SU-DHL-6 (cell line): ENCODE measurements at regions not wholly inside any gene's neighbourhood (a gene's known extent, or its start where the extent isn't known, plus 50 kb on each side); places are given as distances from the start of the nearest gene placed in this dataset.

Experiments used
- H2AFZ ChIP-seq: fragments of 200-600 bp; sonication (generic); 2 replicates; pipeline ENCODE4 v1.6.1; 2014; ENCODE audit warnings: low read depth, mild to moderate bottlenecking, moderate library complexity, mixed read lengths, antibody characterized with exemption, low read length; ENCODE audit not compliant: severe bottlenecking
- H3F3A ChIP-seq: fragments of 200-600 bp; shearing (Covaris generic); 2 replicates; pipeline ENCODE4 v1.6.0; 2016; ENCODE audit warnings: antibody characterized with exemption, mild to moderate bottlenecking; ENCODE audit not compliant: insufficient read depth
- H3K27ac ChIP-seq: fragments of 200-600 bp; sonication (generic); 2 replicates; pipeline ENCODE4 v1.5.1; 2016; ENCODE audit warnings: low read depth, mild to moderate bottlenecking, low read length, moderate library complexity, mixed read lengths
- H3K27me3 ChIP-seq: fragments of 200-600 bp; sonication (generic), shearing (Covaris generic); 2 replicates; pipeline ENCODE4 v1.6.0; 2014; ENCODE audit warnings: mild to moderate bottlenecking, low read length
- H3K36me3 ChIP-seq: fragments of 200-600 bp; sonication (generic); 2 replicates; pipeline ENCODE4 v1.6.1; 2014; ENCODE audit warnings: mild to moderate bottlenecking, low read length, mixed read lengths
- H3K4me2 ChIP-seq: fragments of 300-600, 200-600 bp; shearing (Covaris generic), sonication (generic); 2 replicates; pipeline ENCODE4 v1.6.0; 2014; ENCODE audit warnings: low read length, low read depth, mild to moderate bottlenecking; ENCODE audit not compliant: poor library complexity, severe bottlenecking
- H3K4me3 ChIP-seq: fragments of 200-600 bp; sonication (generic); 2 replicates; pipeline ENCODE4 v1.5.1; 2014; ENCODE audit warnings: antibody characterized with exemption, low read length, mild to moderate bottlenecking, mixed read lengths; ENCODE audit not compliant: insufficient read depth, poor library complexity, severe bottlenecking
- H3K79me2 ChIP-seq: fragments of 200-600 bp; sonication (generic); 2 replicates; pipeline ENCODE4 v1.6.1; 2014; ENCODE audit warnings: mild to moderate bottlenecking, low read length, moderate library complexity; ENCODE audit not compliant: insufficient read depth
- H3K9ac ChIP-seq: fragments of 200-600 bp; sonication (generic); 2 replicates; pipeline ENCODE4 v1.7.0; 2014; ENCODE audit warnings: mild to moderate bottlenecking, low read length
- H3K9me2 ChIP-seq: fragments of 200-600 bp; sonication (generic); replicated peaks from 2 replicates; pipeline ENCODE4 v1.6.1; 2014; ENCODE audit warnings: low read length; ENCODE audit not compliant: insufficient read depth
- H3K9me3 ChIP-seq: fragments of 200-600 bp; sonication (generic); 2 replicates; pipeline ENCODE4 v1.6.1; 2014; ENCODE audit warnings: low read length, mixed read lengths; ENCODE audit not compliant: insufficient read depth
- H4K20me1 ChIP-seq: fragments of 200-600 bp; sonication (generic); 2 replicates; pipeline ENCODE4 v1.6.1; 2014; ENCODE audit warnings: low read depth, mild to moderate bottlenecking, antibody characterized with exemption, low read length, moderate library complexity, mixed read lengths
- EZH2phosphoT487 ChIP-seq: fragments of 200-600 bp; sonication (generic), shearing (Covaris generic); conservative IDR thresholded peaks from 2 replicates; pipeline ENCODE4 v1.6.1; 2018; ENCODE audit warnings: mild to moderate bottlenecking, antibody characterized with exemption, low read length, moderate library complexity, mixed read lengths
- TF ChIP-seq, protein P1 (sequence below): fragments of 200-600 bp; sonication (generic); IDR thresholded peaks from one replicate; pipeline ENCODE4 v1.5.1; 2017; ENCODE audit warnings: antibody characterized with exemption, mild to moderate bottlenecking, low read length, moderate library complexity; ENCODE audit not compliant: insufficient read depth, poor library complexity, severe bottlenecking

DNA sequence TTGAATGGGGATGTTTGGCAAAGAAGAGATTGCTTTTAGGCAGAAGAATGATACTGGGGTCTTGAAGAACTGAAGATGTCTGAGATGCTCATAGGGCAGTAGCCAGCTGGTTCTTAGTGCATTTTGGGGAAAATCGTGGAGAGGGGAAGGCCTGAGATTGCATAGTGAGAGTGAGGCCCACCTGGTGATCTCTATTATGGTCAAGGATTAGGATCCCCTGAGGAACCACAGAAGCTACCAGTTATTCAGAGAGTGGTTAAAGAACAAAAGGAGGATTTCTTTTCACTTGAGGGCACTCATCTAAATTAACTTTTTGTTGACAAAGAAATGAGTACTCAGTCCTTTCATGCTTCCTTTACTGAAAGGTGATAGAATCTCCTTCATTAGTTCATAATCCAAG, 271.3 kb upstream of the HAND2 start:
- Histone ChIP-seq H3F3A (no peaks in the 10 kb centered on the region), H3K4me3 (no peak overlapping the region), H3K27ac (no peak overlapping the region), H3K4me2 (no peak overlapping the region), H3K79me2 (no peaks in the 10 kb centered on the region), H3K9ac (no peak overlapping the region), H3K27me3 (no peaks in the 10 kb centered on the region), H3K36me3 (no peaks in the 10 kb centered on the region), H3K9me3 (no peaks in the 10 kb centered on the region), H2AFZ (no peak overlapping the region), H3K9me2 (no peaks in the 10 kb centered on the region), H4K20me1 (no peaks in the 10 kb centered on the region)
- no peak for TF ChIP-seq EZH2phosphoT487
- TF ChIP-seq, protein P1, sequence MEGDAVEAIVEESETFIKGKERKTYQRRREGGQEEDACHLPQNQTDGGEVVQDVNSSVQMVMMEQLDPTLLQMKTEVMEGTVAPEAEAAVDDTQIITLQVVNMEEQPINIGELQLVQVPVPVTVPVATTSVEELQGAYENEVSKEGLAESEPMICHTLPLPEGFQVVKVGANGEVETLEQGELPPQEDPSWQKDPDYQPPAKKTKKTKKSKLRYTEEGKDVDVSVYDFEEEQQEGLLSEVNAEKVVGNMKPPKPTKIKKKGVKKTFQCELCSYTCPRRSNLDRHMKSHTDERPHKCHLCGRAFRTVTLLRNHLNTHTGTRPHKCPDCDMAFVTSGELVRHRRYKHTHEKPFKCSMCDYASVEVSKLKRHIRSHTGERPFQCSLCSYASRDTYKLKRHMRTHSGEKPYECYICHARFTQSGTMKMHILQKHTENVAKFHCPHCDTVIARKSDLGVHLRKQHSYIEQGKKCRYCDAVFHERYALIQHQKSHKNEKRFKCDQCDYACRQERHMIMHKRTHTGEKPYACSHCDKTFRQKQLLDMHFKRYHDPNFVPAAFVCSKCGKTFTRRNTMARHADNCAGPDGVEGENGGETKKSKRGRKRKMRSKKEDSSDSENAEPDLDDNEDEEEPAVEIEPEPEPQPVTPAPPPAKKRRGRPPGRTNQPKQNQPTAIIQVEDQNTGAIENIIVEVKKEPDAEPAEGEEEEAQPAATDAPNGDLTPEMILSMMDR = no peak

DNA sequence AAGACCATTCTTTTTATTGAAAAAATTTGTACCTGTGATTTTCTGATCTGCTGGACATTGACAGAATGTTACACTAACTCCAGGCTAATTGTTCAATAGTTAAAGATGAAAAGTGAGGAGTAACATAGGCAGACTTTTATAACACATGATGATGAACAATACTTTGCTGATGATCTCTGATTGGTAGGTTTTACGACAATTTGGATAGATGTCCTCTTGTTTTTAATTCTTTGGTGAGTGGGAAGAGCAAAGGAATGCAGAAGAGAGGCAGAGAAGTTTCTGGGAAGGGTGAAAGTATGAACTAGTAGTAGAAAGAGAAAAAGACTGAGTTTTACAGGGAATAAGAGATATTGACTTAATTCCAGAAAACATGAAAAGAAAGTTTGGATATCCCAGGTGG, 267.3 kb upstream of the HAND2 start:
- H3K27ac ChIP-seq = no peak overlapping the region
- H4K20me1 ChIP-seq = no peaks in the 10 kb centered on the region
- H3K4me2 ChIP-seq = no peak overlapping the region
- H3K9ac ChIP-seq = no peak overlapping the region
- H3K9me3 ChIP-seq = no peaks in the 10 kb centered on the region
- no peaks in the 10 kb centered on the region for H3K9me2 ChIP-seq
- no peaks in the 10 kb centered on the region for H3F3A ChIP-seq
- no peak overlapping the region for H2AFZ ChIP-seq
- H3K36me3 ChIP-seq = no peaks in the 10 kb centered on the region
- H3K79me2 ChIP-seq = no peaks in the 10 kb centered on the region
- no peak for TF ChIP-seq EZH2phosphoT487
- TF ChIP-seq, protein P1 = no peak
- no peak overlapping the region for H3K4me3 ChIP-seq
- H3K27me3 ChIP-seq = no peaks in the 10 kb centered on the region

DNA sequence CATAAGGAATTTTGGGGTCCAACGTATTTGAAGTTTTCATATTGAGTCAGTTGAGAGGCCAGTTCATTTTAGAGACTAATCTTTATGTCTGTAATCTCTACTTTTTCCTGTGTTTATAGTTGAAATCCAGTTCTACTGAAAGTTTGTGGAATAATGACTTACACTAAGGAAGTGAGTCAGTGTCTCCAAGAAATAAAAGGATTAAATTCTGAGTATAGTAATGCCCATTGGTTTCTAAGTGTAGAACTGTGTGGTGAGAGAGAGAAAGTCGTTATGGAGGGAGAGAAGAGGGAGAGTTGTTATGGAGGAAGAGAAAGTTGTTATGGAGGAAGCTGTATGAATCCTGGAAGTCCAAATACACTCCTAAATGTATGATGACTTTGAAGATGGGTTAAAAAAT, 264.6 kb upstream of the HAND2 start:
- H3K4me3 ChIP-seq = no peak overlapping the region
- TF ChIP-seq, protein P1 = no peak
- TF ChIP-seq EZH2phosphoT487 = no peak
- no peaks in the 10 kb centered on the region for H3K36me3 ChIP-seq
- no peak overlapping the region for H3K27ac ChIP-seq
- H3K9me3 ChIP-seq = no peaks in the 10 kb centered on the region
- no peak overlapping the region for H3K4me2 ChIP-seq
- H4K20me1 ChIP-seq = no peaks in the 10 kb centered on the region
- H3K79me2 ChIP-seq = no peaks in the 10 kb centered on the region
- H3K9me2 ChIP-seq = no peaks in the 10 kb centered on the region
- H2AFZ ChIP-seq = no peak overlapping the region
- H3F3A ChIP-seq = no peaks in the 10 kb centered on the region
- no peaks in the 10 kb centered on the region for H3K27me3 ChIP-seq
- H3K9ac ChIP-seq = no peak overlapping the region

DNA sequence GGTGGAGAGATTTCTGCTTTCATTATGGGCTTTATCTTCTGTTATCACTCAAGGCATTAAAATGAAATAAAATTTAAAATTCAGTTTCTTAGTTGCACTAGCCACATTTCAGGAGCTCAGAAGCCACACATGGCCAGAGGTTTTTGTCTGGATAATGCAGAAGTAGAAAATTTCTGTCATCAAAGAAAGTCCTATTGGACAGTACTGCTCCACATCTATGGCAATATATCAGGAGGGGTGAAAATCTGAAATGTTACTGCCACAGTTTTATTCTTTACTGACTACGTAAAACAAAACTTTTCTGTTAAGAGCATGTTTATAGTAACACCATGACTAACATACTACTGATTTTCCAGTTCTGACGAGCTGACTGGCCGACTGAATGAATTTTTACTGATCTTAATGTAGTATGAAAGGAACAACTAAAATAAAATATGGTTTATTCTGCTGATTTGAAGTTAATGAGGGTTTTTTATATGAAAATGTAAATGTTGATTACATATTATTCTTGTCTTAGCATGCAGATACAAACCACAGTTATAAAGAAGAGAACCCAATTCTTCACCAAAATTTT, 264.0 kb upstream of the HAND2 start:
- Histone ChIP-seq H3K27me3 (no peaks in the 10 kb centered on the region), H3K4me2 (no peak overlapping the region), H3K9me3 (no peaks in the 10 kb centered on the region), H3F3A (no peaks in the 10 kb centered on the region), H3K4me3 (no peak overlapping the region), H3K36me3 (no peaks in the 10 kb centered on the region), H3K9me2 (no peaks in the 10 kb centered on the region), H4K20me1 (no peaks in the 10 kb centered on the region), H3K79me2 (no peaks in the 10 kb centered on the region), H3K9ac (no peak overlapping the region), H2AFZ (no peak overlapping the region), H3K27ac (no peak overlapping the region)
- no peak for TF ChIP-seq EZH2phosphoT487
- TF ChIP-seq, protein P1 = no peak
